Tibial nerve (tissue), 4 donors: ENCODE measurements at regions not wholly inside any gene's neighbourhood (a gene's known extent, or its start where the extent isn't known, plus 50 kb on each side); places are given as distances from the start of the nearest gene placed in this dataset.

ENCODE experiments used
- DNase-seq, 2 donors: peaks; one replicate each; pipeline ENCODE4 v3.0.0-alpha.2; 2019; ENCODE audit warnings: low spot score in 2 of 2
- H3K27ac ChIP-seq, 4 donors: fragments of 200-600 bp; sonication (generic) in 3 of 4; one replicate each; pipeline ENCODE4 v1.5.1; 2017 to 2019; ENCODE audit warnings: mild to moderate bottlenecking in 1 of 4
- H3K27me3 ChIP-seq, 2 donors: fragments of 200-600 bp; sonication (generic) in 1 of 2; one replicate each; pipeline versions ENCODE4 v1.5.1 to v1.6.0; 2017 to 2019
- H3K36me3 ChIP-seq, 3 donors: fragments of 200-600 bp; sonication (generic); one replicate each; pipeline ENCODE4 v1.5.1; 2018 to 2019
- H3K4me1 ChIP-seq, 4 donors: fragments of 200-600 bp; sonication (generic) in 3 of 4; one replicate each; pipeline ENCODE4 v1.5.1; 2017 to 2019
- H3K4me3 ChIP-seq, 4 donors: fragments of 200-600 bp; sonication (generic) in 3 of 4; one replicate each; pipeline ENCODE4 v1.5.1; 2017 to 2019; ENCODE audit warnings: mild to moderate bottlenecking in 1 of 4, moderate library complexity in 1 of 4
- H3K9me3 ChIP-seq, 4 donors: fragments of 200-600 bp; sonication (generic) in 3 of 4; one replicate each; pipeline ENCODE4 v1.5.1; 2017 to 2019
- EP300 ChIP-seq, 2 donors: sonication (generic); formaldehyde crosslinking; IDR thresholded peaks; one replicate each; pipeline ENCODE4 v1.6.1; 2017; ENCODE audit warnings: antibody characterized with exemption in 2 of 2, mild to moderate bottlenecking in 1 of 2
- POLR2A ChIP-seq, 2 donors: fragments of 450-650 bp; IDR thresholded peaks; one replicate each; pipeline ENCODE4 v1.6.1; 2017; ENCODE audit warnings: antibody characterized with exemption in 2 of 2, mild to moderate bottlenecking in 2 of 2, moderate library complexity in 2 of 2
- WGBS, 2 donors: methylation state at CpG; one replicate each; pipeline ENCODE4 v1.1.5; 2018; 5-methylcytosine and 5-hydroxymethylcytosine counted together
- TF ChIP-seq, protein P1 (sequence below), 5 experiments: fragments of 200-600 bp in 3 of 5; fragments of 450-650 bp in 2 of 5; sonication (generic) in 3 of 5; IDR thresholded peaks; one replicate each; pipeline ENCODE4 v1.5.1; 2016 to 2019; ENCODE audit warnings: antibody characterized with exemption in 5 of 5, mild to moderate bottlenecking in 3 of 5, moderate library complexity in 2 of 5

DNA sequence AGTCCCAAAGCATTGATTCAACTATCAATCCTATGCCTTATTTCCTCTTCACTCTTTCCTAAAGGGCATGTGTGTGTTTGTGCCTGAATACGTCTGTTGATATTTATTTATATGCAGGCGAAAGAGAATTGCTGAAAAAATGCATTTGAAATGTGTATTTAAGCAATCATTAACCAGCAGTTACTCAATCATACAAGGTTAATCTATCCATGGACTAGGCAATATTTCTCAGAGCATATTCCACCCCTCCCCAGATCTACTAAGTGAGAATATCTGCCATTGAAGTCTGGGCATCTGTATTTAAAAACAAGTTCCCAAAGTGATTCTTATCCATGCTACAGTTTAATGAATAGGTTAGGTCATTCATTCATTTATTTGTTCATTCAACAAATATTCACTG is 113.6 kb downstream of the RASGEF1B start:
- DNase-seq, result no peak
- H3K27ac ChIP-seq, result no peak overlapping the region
- TF ChIP-seq POLR2A (IDR thresholded peaks at IDR 0.05), result no peak
- no peak for TF ChIP-seq EP300 (IDR thresholded peaks at IDR 0.05)
- 53 to 80% methylated on average over 2 of the region's 2 CpGs for WGBS, 2 donors
- no peaks in the 10 kb centered on the region for H3K9me3 ChIP-seq
- H3K36me3 ChIP-seq, result no peaks in the 10 kb centered on the region
- peaks cover 0 to 3% of the 10 kb centered on the region in 2 donors for H3K27me3 ChIP-seq
- no peaks in the 10 kb centered on the region for H3K4me1 ChIP-seq
- H3K4me3 ChIP-seq, result no peak overlapping the region

DNA sequence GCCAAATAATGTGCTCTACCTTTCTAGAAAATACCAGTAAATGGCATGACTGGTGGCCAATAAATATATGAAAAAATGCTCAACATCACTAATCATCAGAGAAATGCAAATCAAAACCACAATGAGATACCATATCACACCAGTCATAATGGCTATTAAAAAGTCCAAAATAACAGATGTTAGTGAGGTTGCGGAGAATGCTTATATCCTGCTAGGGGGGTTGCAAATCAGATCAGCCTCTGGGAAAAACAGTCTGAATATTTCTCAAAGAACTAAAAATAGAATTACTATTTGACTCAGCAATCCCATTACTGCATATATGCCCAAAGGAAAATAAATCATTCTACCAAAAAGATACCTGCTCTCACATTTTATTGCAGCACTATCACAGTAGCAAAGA is 115.1 kb downstream of the RASGEF1B start:
- WGBS, 2 donors, result 90 to 97% methylated on average over 1 of the region's 1 CpG

DNA sequence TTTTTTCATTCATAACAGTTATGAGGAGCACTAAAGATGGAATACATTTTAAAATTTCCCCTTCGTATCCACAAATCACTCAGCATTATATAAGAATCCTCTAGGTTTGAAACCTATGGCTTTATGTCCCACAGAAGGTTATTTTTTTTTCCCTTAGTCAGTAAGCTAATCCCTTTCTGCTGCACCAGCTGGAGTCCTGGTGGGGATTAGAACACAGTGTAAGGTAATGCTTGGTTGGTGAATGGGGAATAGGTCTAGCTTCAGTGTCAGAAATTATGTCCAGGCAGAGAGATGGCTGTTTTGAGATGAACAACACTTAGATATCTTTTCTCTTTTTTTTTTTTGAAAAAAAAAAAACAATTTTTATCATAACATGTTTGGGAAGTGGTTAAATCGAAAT is 116.6 kb downstream of the RASGEF1B start:
- no peak overlapping the region for H3K27ac ChIP-seq
- no peaks in the 10 kb centered on the region for H3K9me3 ChIP-seq
- DNase-seq, result no peak
- WGBS, 2 donors, result 82% methylated on average over 2 of the region's 2 CpGs
- no peak overlapping the region for H3K4me3 ChIP-seq
- peaks cover 0 to 2% (median 0%) of the 10 kb centered on the region in 4 donors for H3K4me1 ChIP-seq
- H3K27me3 ChIP-seq, result peaks cover 0 to 3% of the 10 kb centered on the region in 2 donors
- no peak for TF ChIP-seq EP300 (IDR thresholded peaks at IDR 0.05)
- TF ChIP-seq POLR2A (IDR thresholded peaks at IDR 0.05), result no peak
- TF ChIP-seq, protein P1, sequence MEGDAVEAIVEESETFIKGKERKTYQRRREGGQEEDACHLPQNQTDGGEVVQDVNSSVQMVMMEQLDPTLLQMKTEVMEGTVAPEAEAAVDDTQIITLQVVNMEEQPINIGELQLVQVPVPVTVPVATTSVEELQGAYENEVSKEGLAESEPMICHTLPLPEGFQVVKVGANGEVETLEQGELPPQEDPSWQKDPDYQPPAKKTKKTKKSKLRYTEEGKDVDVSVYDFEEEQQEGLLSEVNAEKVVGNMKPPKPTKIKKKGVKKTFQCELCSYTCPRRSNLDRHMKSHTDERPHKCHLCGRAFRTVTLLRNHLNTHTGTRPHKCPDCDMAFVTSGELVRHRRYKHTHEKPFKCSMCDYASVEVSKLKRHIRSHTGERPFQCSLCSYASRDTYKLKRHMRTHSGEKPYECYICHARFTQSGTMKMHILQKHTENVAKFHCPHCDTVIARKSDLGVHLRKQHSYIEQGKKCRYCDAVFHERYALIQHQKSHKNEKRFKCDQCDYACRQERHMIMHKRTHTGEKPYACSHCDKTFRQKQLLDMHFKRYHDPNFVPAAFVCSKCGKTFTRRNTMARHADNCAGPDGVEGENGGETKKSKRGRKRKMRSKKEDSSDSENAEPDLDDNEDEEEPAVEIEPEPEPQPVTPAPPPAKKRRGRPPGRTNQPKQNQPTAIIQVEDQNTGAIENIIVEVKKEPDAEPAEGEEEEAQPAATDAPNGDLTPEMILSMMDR (IDR thresholded peaks at IDR 0.05), result no peak
- H3K36me3 ChIP-seq, result no peaks in the 10 kb centered on the region

More for the DNA sequence above, 115.1 kb downstream of the RASGEF1B start:
- Histone ChIP-seq H3K27me3 (peaks cover 0 to 3% of the 10 kb centered on the region in 2 donors), H3K36me3 (no peaks in the 10 kb centered on the region), H3K4me1 (no peaks in the 10 kb centered on the region), H3K4me3 (no peak overlapping the region), H3K9me3 (no peaks in the 10 kb centered on the region), H3K27ac (no peak overlapping the region)
- DNase-seq, result no peak
- TF ChIP-seq EP300 (IDR thresholded peaks at IDR 0.05) (no peak), POLR2A (IDR thresholded peaks at IDR 0.05) (no peak)
- TF ChIP-seq, protein P1 (IDR thresholded peaks at IDR 0.05), result no peak

DNA sequence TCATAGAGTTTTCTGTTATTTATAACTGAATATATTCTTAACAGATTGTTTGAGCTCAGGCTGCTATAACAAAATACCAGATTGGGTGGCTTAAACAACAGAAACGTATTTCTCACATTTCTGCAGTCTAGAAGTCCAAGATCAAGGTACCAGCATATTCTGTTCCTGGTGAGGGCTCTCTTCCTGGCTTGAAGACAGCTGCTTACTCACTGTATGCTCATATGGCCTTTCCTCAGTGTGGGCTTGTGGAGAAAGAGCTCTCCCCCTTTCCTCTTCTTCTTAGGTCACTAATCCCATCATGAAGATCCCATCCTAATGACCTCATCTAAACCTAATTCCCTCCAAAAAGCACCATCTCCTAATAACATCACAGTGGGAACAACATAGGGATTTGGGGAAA is 117.8 kb downstream of the RASGEF1B start:
- Histone ChIP-seq H3K27ac (no peak overlapping the region), H3K27me3 (peaks cover 0 to 3% of the 10 kb centered on the region in 2 donors), H3K4me3 (no peak overlapping the region), H3K36me3 (no peaks in the 10 kb centered on the region), H3K4me1 (peaks cover 0 to 2% (median 0%) of the 10 kb centered on the region in 4 donors), H3K9me3 (no peaks in the 10 kb centered on the region)
- no peak for DNase-seq
- 67 to 81% methylated on average over 1 of the region's 1 CpG for WGBS, 2 donors
- TF ChIP-seq POLR2A (IDR thresholded peaks at IDR 0.05) (no peak), EP300 (IDR thresholded peaks at IDR 0.05) (no peak)

DNA sequence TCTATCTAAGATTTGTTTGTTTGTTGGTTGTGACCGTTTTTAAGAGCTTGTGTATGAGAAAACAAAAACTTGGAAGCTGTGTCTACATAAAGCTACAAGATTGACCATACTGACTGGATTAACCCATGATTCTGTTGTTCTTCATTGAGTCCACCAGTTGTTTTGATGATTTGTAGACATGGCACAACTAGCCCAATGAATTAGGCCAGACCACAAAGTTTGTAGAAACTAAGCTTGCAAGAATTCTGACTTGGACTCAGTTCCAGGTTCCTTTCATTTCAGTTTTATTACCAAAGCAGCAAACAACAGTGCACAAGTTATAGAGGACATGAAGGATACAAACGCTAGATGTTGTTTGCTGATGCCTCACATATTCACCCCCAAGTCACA is 119.3 kb downstream of the RASGEF1B start:
- Histone ChIP-seq H3K4me1 (peaks cover 0 to 2% (median 0%) of the 10 kb centered on the region in 4 donors), H3K4me3 (no peak overlapping the region), H3K27ac (no peak overlapping the region), H3K36me3 (no peaks in the 10 kb centered on the region), H3K27me3 (peaks cover 0 to 3% of the 10 kb centered on the region in 2 donors), H3K9me3 (no peaks in the 10 kb centered on the region)
- no peak for DNase-seq
- TF ChIP-seq POLR2A (IDR thresholded peaks at IDR 0.05), result no peak
- WGBS, 2 donors, result 65 to 76% methylated on average over 2 of the region's 2 CpGs

DNA sequence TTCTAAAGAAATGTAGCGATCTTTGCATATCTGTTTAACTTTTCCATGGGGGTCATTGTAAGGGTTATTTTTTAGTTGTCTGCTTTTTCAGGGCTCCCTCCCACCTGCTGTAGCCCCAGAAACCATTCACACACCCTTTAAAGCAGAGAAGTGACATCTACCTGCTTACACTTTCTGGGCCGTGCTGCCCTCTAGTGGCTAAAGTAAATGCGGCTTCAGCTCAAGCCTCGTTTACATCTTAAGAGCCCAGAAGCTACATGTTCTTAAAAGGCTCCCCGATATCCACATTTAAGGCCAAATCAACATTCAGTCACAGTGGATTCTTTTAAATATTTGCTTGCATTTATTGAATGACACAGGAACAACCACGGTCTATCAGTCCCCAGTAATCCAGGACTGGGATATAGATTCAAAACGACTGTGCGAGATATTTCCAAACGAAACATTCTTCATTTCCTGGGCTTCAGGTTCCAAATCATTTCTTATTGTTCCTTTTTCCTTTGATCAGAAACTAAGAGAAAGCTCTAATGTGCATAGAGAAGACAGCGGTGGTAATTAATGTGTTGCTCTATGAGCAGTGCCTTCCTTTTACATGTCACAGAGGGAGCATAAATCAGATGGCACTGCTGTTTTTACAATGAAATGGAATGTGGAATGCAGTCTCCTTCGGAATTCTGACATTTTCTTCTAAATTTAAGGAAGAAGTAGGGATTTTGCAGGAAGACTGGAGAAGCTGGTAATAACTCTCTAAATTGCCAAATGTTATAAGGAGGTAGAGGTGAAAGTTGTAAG is 119.9 kb downstream of the RASGEF1B start:
- Histone ChIP-seq H3K36me3 (no peaks in the 10 kb centered on the region), H3K27me3 (peaks cover 0 to under 1% of the 10 kb centered on the region in 2 donors), H3K9me3 (no peaks in the 10 kb centered on the region), H3K27ac (no peak overlapping the region), H3K4me1 (peaks cover 0 to 2% (median 0%) of the 10 kb centered on the region in 4 donors), H3K4me3 (no peak overlapping the region)
- DNase-seq, result peak; percentile 58 to 80
- 26 to 27% methylated on average over 11 of the region's 11 CpGs for WGBS, 2 donors
- TF ChIP-seq, protein P1 (IDR thresholded peaks at IDR 0.05), result peak; percentile 48 to 84 (median 77)
- no peak for TF ChIP-seq POLR2A (IDR thresholded peaks at IDR 0.05)
